Mesenchymal stem cell (in vitro differentiated cells and primary cell): ENCODE measurements at regions not wholly inside any gene's neighbourhood (a gene's known extent, or its start where the extent isn't known, plus 50 kb on each side); places are given as distances from the start of the nearest gene placed in this dataset.
"Not testable (repeated sequence)": the region's sequence is repeated elsewhere in the genome, so short reads cannot be mapped to it uniquely, and the experiment has no call there.

Source experiments
- DNase-seq: peaks from one replicate; pipeline ENCODE4 v3.0.0-alpha.2; 2013
- H2AFZ ChIP-seq: one replicate; pipeline ENCODE4 v1.6.1; 2013; ENCODE audit warnings: low read depth, mild to moderate bottlenecking, control low read depth, inconsistent platforms, low read length, moderate library complexity
- H2AK5ac ChIP-seq: 2 replicates; pipeline ENCODE4 v1.6.1; 2013; ENCODE audit warnings: low read length, moderate library complexity, mild to moderate bottlenecking, inconsistent platforms; ENCODE audit not compliant: severe bottlenecking
- H2BK120ac ChIP-seq: one replicate; pipeline ENCODE4 v1.6.1; 2013; ENCODE audit warnings: low read depth, mild to moderate bottlenecking, inconsistent platforms, low read length, moderate library complexity
- H2BK12ac ChIP-seq, 2 experiments: one replicate each; pipeline ENCODE4 v1.6.1; 2013; ENCODE audit warnings: inconsistent platforms in 2 of 2, low read length in 2 of 2, mild to moderate bottlenecking in 2 of 2, moderate library complexity in 2 of 2, control low read depth in 1 of 2
- H2BK15ac ChIP-seq: one replicate; pipeline ENCODE4 v1.6.1; 2013; ENCODE audit warnings: mild to moderate bottlenecking, low read depth, inconsistent platforms; ENCODE audit not compliant: poor library complexity, severe bottlenecking
- H2BK5ac ChIP-seq: 2 replicates; pipeline ENCODE4 v1.6.1; 2013; ENCODE audit warnings: low read depth, mild to moderate bottlenecking, low read length, control low read depth, inconsistent platforms; ENCODE audit not compliant: poor library complexity, severe bottlenecking
- H3K14ac ChIP-seq, 2 experiments: one replicate each; pipeline ENCODE4 v1.6.1; 2013; ENCODE audit warnings: inconsistent platforms in 2 of 2, low read length in 2 of 2, control low read depth in 1 of 2, mild to moderate bottlenecking in 1 of 2, moderate library complexity in 1 of 2
- H3K18ac ChIP-seq, 2 experiments: one replicate each; pipeline ENCODE4 v1.6.1; 2013; ENCODE audit warnings: inconsistent platforms in 2 of 2, low read length in 2 of 2, control low read depth in 1 of 2, low read depth in 1 of 2, mild to moderate bottlenecking in 1 of 2
- H3K23ac ChIP-seq, 2 experiments: one replicate each; pipeline ENCODE4 v1.6.1; 2013; ENCODE audit warnings: inconsistent platforms in 2 of 2, low read length in 2 of 2, mild to moderate bottlenecking in 2 of 2, moderate library complexity in 2 of 2, control low read depth in 1 of 2
- H3K27ac ChIP-seq: 2 replicates; pipeline ENCODE4 v1.5.1; 2013; ENCODE audit warnings: mild to moderate bottlenecking, moderate library complexity, low read length, control low read depth, inconsistent platforms; ENCODE audit not compliant: poor library complexity, severe bottlenecking
- H3K27me3 ChIP-seq, 2 experiments: 2 replicates each; pipeline versions ENCODE4 v1.6.1 to v1.7.0; 2013; ENCODE audit warnings: low read length in 2 of 2, mild to moderate bottlenecking in 2 of 2, moderate library complexity in 2 of 2, control low read depth in 1 of 2, inconsistent platforms in 1 of 2; ENCODE audit not compliant: control insufficient read depth in 1 of 2, insufficient read depth in 1 of 2
- H3K36me3 ChIP-seq, 2 experiments: 2 replicates each; pipeline versions ENCODE4 v1.6.1 to v1.7.0; 2013; ENCODE audit warnings: low read length in 2 of 2, control low read depth in 1 of 2, inconsistent platforms in 1 of 2, low read depth in 1 of 2, mild to moderate bottlenecking in 1 of 2; ENCODE audit not compliant: insufficient read depth in 2 of 2, control insufficient read depth in 1 of 2
- H3K4ac ChIP-seq, 2 experiments: one replicate each; pipeline ENCODE4 v1.6.1; 2013; ENCODE audit warnings: inconsistent platforms in 2 of 2, low read length in 2 of 2, mild to moderate bottlenecking in 2 of 2, moderate library complexity in 2 of 2, control low read depth in 1 of 2, low read depth in 1 of 2
- H3K4me1 ChIP-seq: 2 replicates; pipeline ENCODE4 v1.6.1; 2013; ENCODE audit warnings: low read depth, low read length, control low read depth; ENCODE audit not compliant: control insufficient read depth, insufficient read depth
- H3K4me2 ChIP-seq: 2 replicates; pipeline ENCODE4 v1.6.1; 2013; ENCODE audit warnings: low read length, mild to moderate bottlenecking, inconsistent platforms; ENCODE audit not compliant: poor library complexity, severe bottlenecking
- H3K4me3 ChIP-seq, 2 experiments: 2 replicates each; pipeline versions ENCODE4 v1.5.1 to v1.7.0; 2013; ENCODE audit warnings: low read length in 2 of 2, mild to moderate bottlenecking in 2 of 2, control low read depth in 1 of 2, low read depth in 1 of 2; ENCODE audit not compliant: insufficient read depth in 1 of 2
- H3K79me1 ChIP-seq: replicated peaks from 2 replicates; pipeline ENCODE4 v1.6.1; 2013; ENCODE audit warnings: mild to moderate bottlenecking, control low read depth, low read length, inconsistent platforms; ENCODE audit not compliant: poor library complexity, severe bottlenecking
- H3K9ac ChIP-seq: 2 replicates; pipeline ENCODE4 v1.7.0; 2013; ENCODE audit warnings: mild to moderate bottlenecking, low read length, moderate library complexity
- H3K9me3 ChIP-seq: 2 replicates; pipeline ENCODE4 v1.7.0; 2013; ENCODE audit warnings: mild to moderate bottlenecking, low read length; ENCODE audit not compliant: control insufficient read depth
- H4K8ac ChIP-seq: one replicate; pipeline ENCODE4 v1.6.1; 2013; ENCODE audit warnings: inconsistent platforms, mild to moderate bottlenecking, low read length, moderate library complexity
- H4K91ac ChIP-seq: one replicate; pipeline ENCODE4 v1.6.1; 2013; ENCODE audit warnings: mild to moderate bottlenecking, low read length, inconsistent platforms
- WGBS: methylation state at CpG from one replicate; pipeline ENCODE4 v1.1.7; 2013; ENCODE audit warnings: mixed read lengths; 5-methylcytosine and 5-hydroxymethylcytosine counted together

- Histone ChIP-seq H3K4me2 (no peak overlapping the region), H2AFZ (no peak overlapping the region), H3K4me3 (no peak overlapping the region), H4K91ac (no peak overlapping the region), H3K27me3 (no peaks in the 10 kb centered on the region), H4K8ac (no peak overlapping the region), H2BK15ac (no peak overlapping the region), H3K36me3 (no peaks in the 10 kb centered on the region), H3K9ac (no peak overlapping the region), H3K27ac (no peak overlapping the region), H3K9me3 (peaks cover 3% of the 10 kb centered on the region), H3K4ac (no peak overlapping the region), H3K4me1 (no peaks in the 10 kb centered on the region), H2BK12ac (no peak overlapping the region), H3K18ac (peak overlapping the region in 1 of 2 experiments; percentile 34), H2AK5ac (no peak overlapping the region), H3K23ac (no peak overlapping the region), H3K14ac (no peak overlapping the region), H2BK5ac (no peak overlapping the region), H3K79me1 (no peaks in the 10 kb centered on the region), H2BK120ac (no peak overlapping the region)
- DNase-seq = peak; percentile 12
- WGBS = 61% methylated on average over 5 of the region's 5 CpGs
These were observed 751.5 kb downstream of the EPHA7 start for GRCh38 chr6:92667843-92668242.

- Histone ChIP-seq H3K79me1 (no peaks in the 10 kb centered on the region), H3K23ac (no peak overlapping the region), H3K4me1 (no peaks in the 10 kb centered on the region), H2BK120ac (no peak overlapping the region), H4K8ac (no peak overlapping the region), H3K18ac (no peak overlapping the region), H4K91ac (no peak overlapping the region), H3K4me3 (no peak overlapping the region), H3K4ac (no peak overlapping the region), H3K4me2 (no peak overlapping the region), H3K36me3 (no peaks in the 10 kb centered on the region), H3K9me3 (peaks cover 4% of the 10 kb centered on the region), H2AK5ac (no peak overlapping the region), H3K27ac (no peak overlapping the region), H3K27me3 (no peaks in the 10 kb centered on the region), H3K14ac (no peak overlapping the region), H2AFZ (no peak overlapping the region), H2BK12ac (no peak overlapping the region), H2BK15ac (no peak overlapping the region), H3K9ac (no peak overlapping the region), H2BK5ac (no peak overlapping the region)
- 80% methylated on average over 1 of the region's 5 CpGs for WGBS
- no peak for DNase-seq
These were observed 770.8 kb downstream of the EPHA7 start for GRCh38 chr6:92648364-92649086.

GRCh38 chr6:92647630-92648029 lies 771.7 kb downstream of the EPHA7 start:
- H4K8ac ChIP-seq = no peak overlapping the region
- H3K4me3 ChIP-seq = no peak overlapping the region
- H4K91ac ChIP-seq = no peak overlapping the region
- no peak overlapping the region for H2AK5ac ChIP-seq
- H3K14ac ChIP-seq = no peak overlapping the region
- H2BK12ac ChIP-seq = no peak overlapping the region
- H3K23ac ChIP-seq = no peak overlapping the region
- no peaks in the 10 kb centered on the region for H3K27me3 ChIP-seq
- no peak for DNase-seq
- H2BK5ac ChIP-seq = no peak overlapping the region
- no peak overlapping the region for H3K27ac ChIP-seq
- H3K4me1 ChIP-seq = no peaks in the 10 kb centered on the region
- H2AFZ ChIP-seq = no peak overlapping the region
- H3K79me1 ChIP-seq = no peaks in the 10 kb centered on the region
- 84% methylated on average over 2 of the region's 5 CpGs for WGBS
- no peak overlapping the region for H2BK120ac ChIP-seq
- H3K9me3 ChIP-seq = peaks cover 4% of the 10 kb centered on the region
- no peaks in the 10 kb centered on the region for H3K36me3 ChIP-seq
- H3K9ac ChIP-seq = no peak overlapping the region
- no peak overlapping the region for H3K4ac ChIP-seq
- no peak overlapping the region for H3K18ac ChIP-seq
- no peak overlapping the region for H3K4me2 ChIP-seq
- H2BK15ac ChIP-seq = no peak overlapping the region

- H2AFZ ChIP-seq, H3K36me3 ChIP-seq, H2BK5ac ChIP-seq, H3K79me1 ChIP-seq, H3K4me2 ChIP-seq, H2BK120ac ChIP-seq, H4K8ac ChIP-seq, H2BK15ac ChIP-seq, H3K4me3 ChIP-seq, H3K23ac ChIP-seq, H3K18ac ChIP-seq, H3K27me3 ChIP-seq, H2BK12ac ChIP-seq, H3K9ac ChIP-seq, H3K9me3 ChIP-seq, H3K14ac ChIP-seq, H3K27ac ChIP-seq, H2AK5ac ChIP-seq, H4K91ac ChIP-seq, H3K4ac ChIP-seq, H3K4me1 ChIP-seq: not testable (repeated sequence)
- DNase-seq = peak; percentile 53
- WGBS = 59% methylated on average over 23 of the region's 25 CpGs
These were observed 775.1 kb downstream of the EPHA7 start for GRCh38 chr6:92644104-92644791.
